GM10248 (cell line): ENCODE measurements at regions not wholly inside any gene's neighbourhood (a gene's known extent, or its start where the extent isn't known, plus 50 kb on each side); places are given as distances from the start of the nearest gene placed in this dataset.
A peak's percentile ranks its signal among the peaks of the same experiment; 100 is the strongest.

Source experiments
- CTCF ChIA-PET: fragments of 300-600 bp; sonication (Branson Sonifier 250); formaldehyde crosslinking; extraction: SDS; loops from one replicate; lab custom pipeline; 2021; ENCODE audit warnings: antibody characterized with exemption; lab: Yijun Ruan, JAX
- POLR2A ChIA-PET: fragments of 350-650 bp; sonication (Branson Sonifier 250); formaldehyde crosslinking; extraction: SDS; loops from one replicate; lab custom pipeline; 2020; ENCODE audit warnings: antibody characterized with exemption; lab: Yijun Ruan, JAX
- DNase-seq: peaks from one replicate; pipeline ENCODE4 v3.0.0; 2012; ENCODE audit errors: extremely low spot score
- CTCF ChIP-seq: IDR thresholded peaks from 2 replicates; pipeline ENCODE4 v1.5.1; 2012; ENCODE audit warnings: mild to moderate bottlenecking, low read depth; ENCODE audit errors: extremely low read depth, missing control alignments, control extremely low read depth

GRCh38 chr2:222034058-222034457, 264.7 kb downstream of the PAX3 start:
- POLR2A ChIA-PET: no interaction called here
- no peak for DNase-seq
- no peak for TF ChIP-seq CTCF
- CTCF ChIA-PET: interaction anchor here (1.1 to 3.6 kb wide), 2 partner anchors 9 to 57 kb away, joined by 3 to 19 read pairs; no protein-coding TSS in a partner anchor

GRCh38 chr2:222033541-222033940, 265.3 kb downstream of the PAX3 start:
- ChIA-PET CTCF (interaction anchor here (3.6 kb wide), 1 partner anchor 8 kb away, joined by 19 read pairs; no protein-coding TSS in a partner anchor), POLR2A (no interaction called here)
- DNase-seq: no peak
- no peak for TF ChIP-seq CTCF

GRCh38 chr2:222025881-222026271, 272.9 kb downstream of the PAX3 start:
- TF ChIP-seq CTCF: no peak
- POLR2A ChIA-PET: no interaction called here
- CTCF ChIA-PET: interaction anchor here (0.9 to 3.0 kb wide), 14 partner anchors 8 to 616 kb away, joined by 3 to 19 read pairs (median 4); no protein-coding TSS in a partner anchor
- DNase-seq: no peak

GRCh38 chr2:222024932-222025880, 273.6 kb downstream of the PAX3 start:
- TF ChIP-seq CTCF: peak; percentile 74
- peak; percentile 17 for DNase-seq

GRCh38 chr2:222017252-222017850, 281.4 kb downstream of the PAX3 start:
- POLR2A ChIA-PET: no interaction called here
- DNase-seq: no peak
- TF ChIP-seq CTCF: no peak
- CTCF ChIA-PET: interaction anchor here (2.6 kb wide), 1 partner anchor 8 kb away, joined by 16 read pairs; no protein-coding TSS in a partner anchor

More at GRCh38 chr2:222024932-222025880, 273.6 kb downstream of the PAX3 start:
- ChIA-PET CTCF (interaction anchor here (0.7 to 3.0 kb wide), 24 partner anchors 9 to 616 kb away, joined by 3 to 19 read pairs (median 4); no protein-coding TSS in a partner anchor), POLR2A (no interaction called here)

- TF ChIP-seq CTCF: no peak
- POLR2A ChIA-PET: no interaction called here
- CTCF ChIA-PET: no interaction called here
- no peak for DNase-seq
Observed at GRCh38 chr2:222013889-222014288, 284.9 kb downstream of the PAX3 start.
